Mucosa of descending colon (tissue), 3 donors: ENCODE measurements at regions not wholly inside any gene's neighbourhood (a gene's known extent, or its start where the extent isn't known, plus 50 kb on each side); places are given as distances from the start of the nearest gene placed in this dataset.

Source experiments
- ATAC-seq: fragments of 200-7000 bp; cut with Tn5 transposase; one replicate; pipeline ENCODE4 v1.9.1; 2020; ENCODE audit warnings: mild to moderate bottlenecking, moderate library complexity
- DNase-seq, 3 donors: peaks; one replicate each; pipeline ENCODE4 v3.0.0-alpha.2; 2020
- H3K36me3 ChIP-seq: fragments of 200-600 bp; one replicate; pipeline ENCODE4 v1.8.0; 2021; ENCODE audit warnings: low read depth, mild to moderate bottlenecking
- H3K4me1 ChIP-seq: fragments of 200-600 bp; one replicate; pipeline ENCODE4 v1.8.0; 2021; ENCODE audit warnings: low read depth, mild to moderate bottlenecking
- H3K4me3 ChIP-seq: fragments of 200-600 bp; one replicate; pipeline ENCODE4 v1.8.0; 2021; ENCODE audit warnings: mild to moderate bottlenecking
- H3K9me3 ChIP-seq: fragments of 200-600 bp; one replicate; pipeline ENCODE4 v1.8.0; 2021; ENCODE audit warnings: mild to moderate bottlenecking
- intact Hi-C, 2 donors: fragments of 100-400 bp; cut with DNase I in 1 of 2; cut with micrococcal nuclease in 1 of 2; formaldehyde crosslinking; loops; one replicate each; pipeline versions ENCODE4 v1.11.0 to v1.11.1; 2022; cut with DNase I, micrococcal nuclease
- TF ChIP-seq, protein P1 (sequence below): fragments of 200-600 bp; IDR thresholded peaks from one replicate; pipeline ENCODE4 v1.8.0; 2022; ENCODE audit warnings: antibody characterized with exemption, mild to moderate bottlenecking
- donor health status: DM: no; HTN: no; CAD: no; lungs with moderate emphysema.
- donor health status: DM: no; HTN: no; CAD: no.
- donor health status: DM: no; HTN: yes; CAD: no.

GRCh38 chr4:38392223-38392855, 271.7 kb upstream of the KLF3 start:
- ATAC-seq (no peak), DNase-seq (no peak)
- no peaks in the 10 kb centered on the region for H3K36me3 ChIP-seq
- H3K4me1 ChIP-seq: peaks cover under 1% of the 10 kb centered on the region
- peaks cover 8% of the 10 kb centered on the region for H3K9me3 ChIP-seq
- intact Hi-C loops: no loop called here
- H3K4me3 ChIP-seq: no peak overlapping the region
- TF ChIP-seq, protein P1, sequence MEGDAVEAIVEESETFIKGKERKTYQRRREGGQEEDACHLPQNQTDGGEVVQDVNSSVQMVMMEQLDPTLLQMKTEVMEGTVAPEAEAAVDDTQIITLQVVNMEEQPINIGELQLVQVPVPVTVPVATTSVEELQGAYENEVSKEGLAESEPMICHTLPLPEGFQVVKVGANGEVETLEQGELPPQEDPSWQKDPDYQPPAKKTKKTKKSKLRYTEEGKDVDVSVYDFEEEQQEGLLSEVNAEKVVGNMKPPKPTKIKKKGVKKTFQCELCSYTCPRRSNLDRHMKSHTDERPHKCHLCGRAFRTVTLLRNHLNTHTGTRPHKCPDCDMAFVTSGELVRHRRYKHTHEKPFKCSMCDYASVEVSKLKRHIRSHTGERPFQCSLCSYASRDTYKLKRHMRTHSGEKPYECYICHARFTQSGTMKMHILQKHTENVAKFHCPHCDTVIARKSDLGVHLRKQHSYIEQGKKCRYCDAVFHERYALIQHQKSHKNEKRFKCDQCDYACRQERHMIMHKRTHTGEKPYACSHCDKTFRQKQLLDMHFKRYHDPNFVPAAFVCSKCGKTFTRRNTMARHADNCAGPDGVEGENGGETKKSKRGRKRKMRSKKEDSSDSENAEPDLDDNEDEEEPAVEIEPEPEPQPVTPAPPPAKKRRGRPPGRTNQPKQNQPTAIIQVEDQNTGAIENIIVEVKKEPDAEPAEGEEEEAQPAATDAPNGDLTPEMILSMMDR: no peak

DNA sequence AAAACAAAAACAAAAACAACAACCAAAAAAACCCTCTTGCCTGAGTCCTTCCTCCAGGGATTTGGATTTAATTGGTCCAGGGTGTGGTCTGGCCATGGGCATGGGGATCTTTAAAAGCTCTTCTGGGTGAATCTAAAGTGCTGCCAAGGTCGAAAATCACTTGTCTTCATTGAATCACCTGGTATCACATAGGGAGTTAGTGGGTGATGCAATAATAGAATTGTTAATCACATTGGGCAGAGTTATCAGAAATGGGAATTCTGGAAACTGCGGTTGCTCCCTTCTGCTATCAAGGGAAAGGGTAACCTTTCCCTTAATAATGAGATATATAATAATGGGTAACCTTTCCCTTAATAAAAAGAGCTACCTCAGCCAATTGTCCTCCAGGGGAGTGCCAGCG, 267.9 kb upstream of the KLF3 start:
- no peaks in the 10 kb centered on the region for H3K4me1 ChIP-seq
- TF ChIP-seq, protein P1: no peak
- DNase-seq (no peak), ATAC-seq (no peak)
- intact Hi-C loops: no loop called here
- H3K36me3 ChIP-seq: no peaks in the 10 kb centered on the region
- peaks cover 8% of the 10 kb centered on the region for H3K9me3 ChIP-seq
- H3K4me3 ChIP-seq: no peak overlapping the region

GRCh38 chr4:38396845-38397547, 267.0 kb upstream of the KLF3 start:
- ATAC-seq (no peak), DNase-seq (no peak)
- intact Hi-C loops: no loop called here
- Histone ChIP-seq H3K4me1 (no peaks in the 10 kb centered on the region), H3K36me3 (no peaks in the 10 kb centered on the region), H3K4me3 (no peak overlapping the region), H3K9me3 (peaks cover 8% of the 10 kb centered on the region)
- TF ChIP-seq, protein P1: no peak

DNA sequence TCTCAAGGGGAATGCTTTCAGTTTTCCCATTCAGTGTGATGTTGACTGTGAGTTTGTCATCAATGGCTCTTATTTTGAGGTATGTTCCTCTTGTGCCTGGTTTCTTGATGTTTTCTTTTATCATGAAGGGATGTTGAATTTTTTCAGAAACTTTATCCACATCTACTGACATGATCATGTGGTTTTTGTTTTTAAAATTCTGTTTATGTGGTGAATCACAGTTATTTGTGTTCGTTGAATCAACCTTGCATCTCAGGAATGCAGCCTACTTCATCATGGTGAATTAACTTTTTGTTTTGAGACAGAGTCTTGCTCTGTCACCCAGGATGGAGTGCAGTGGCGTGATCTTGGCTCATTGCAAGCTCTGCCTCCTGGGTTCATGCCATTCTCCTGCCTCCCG, 263.1 kb upstream of the KLF3 start:
- Histone ChIP-seq H3K36me3 (no peaks in the 10 kb centered on the region), H3K4me1 (no peaks in the 10 kb centered on the region), H3K9me3 (no peaks in the 10 kb centered on the region), H3K4me3 (no peak overlapping the region)
- intact Hi-C loops: no loop called here
- TF ChIP-seq, protein P1: no peak
- no peak for DNase-seq
- ATAC-seq: no peak

DNA sequence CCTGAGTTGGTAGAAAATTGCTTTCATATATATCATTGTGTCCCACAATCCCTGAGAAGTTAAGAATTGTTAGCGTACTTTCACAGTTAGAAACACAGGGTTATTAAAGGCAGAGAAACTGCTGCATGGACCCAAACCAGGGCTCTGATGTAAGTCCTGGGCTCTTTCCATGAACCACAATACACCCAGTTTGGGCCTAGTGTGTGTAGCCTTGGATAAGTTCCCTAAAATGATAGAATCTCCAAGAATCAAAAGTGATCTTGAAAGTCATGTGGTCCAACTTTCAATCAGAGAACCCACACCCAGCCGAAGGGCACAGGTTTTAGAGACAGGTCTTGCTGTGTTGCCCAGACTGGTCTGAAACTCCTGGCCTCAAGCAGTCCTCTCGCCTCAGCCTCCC, 257.8 kb upstream of the KLF3 start:
- intact Hi-C loops: no loop called here
- no peak for ATAC-seq

More for the DNA sequence above, 257.8 kb upstream of the KLF3 start:
- H3K36me3 ChIP-seq: no peaks in the 10 kb centered on the region
- H3K4me3 ChIP-seq: no peak overlapping the region
- TF ChIP-seq, protein P1: no peak
- H3K9me3 ChIP-seq: no peaks in the 10 kb centered on the region
- DNase-seq: no peak
- no peaks in the 10 kb centered on the region for H3K4me1 ChIP-seq
